ENCODE measurements at regions not wholly inside any gene's neighbourhood (a gene's known extent, or its start where the extent isn't known, plus 50 kb on each side); places are given as distances from the start of the nearest gene placed in this dataset.

GRCh38 chr1:58430421-58431275, 115.9 kb downstream of the OMA1 start:
- no peak for DNase-seq (ENCODE audit: low spot score)
- TF ChIP-seq CTCF (IDR thresholded peaks at IDR 0.05; ENCODE audit: extremely low read depth, missing control alignments): no peak

- no peak for DNase-seq (ENCODE audit: low spot score)
- TF ChIP-seq CTCF (IDR thresholded peaks at IDR 0.05; ENCODE audit: extremely low read depth, missing control alignments): no peak
Observed at GRCh38 chr1:58426918-58427317, 119.6 kb downstream of the OMA1 start.

- DNase-seq (ENCODE audit: low spot score): no peak
- TF ChIP-seq CTCF (IDR thresholded peaks at IDR 0.05; ENCODE audit: extremely low read depth, missing control alignments): no peak
Observed at GRCh38 chr1:58422436-58422835, 124.1 kb downstream of the OMA1 start.

GRCh38 chr1:58418283-58419228, 128.0 kb downstream of the OMA1 start:
- TF ChIP-seq CTCF (IDR thresholded peaks at IDR 0.05; ENCODE audit: extremely low read depth, missing control alignments): no peak

GRCh38 chr1:58412071-58412580, 134.4 kb downstream of the OMA1 start:
- no peak for DNase-seq (ENCODE audit: low spot score)
- TF ChIP-seq CTCF (IDR thresholded peaks at IDR 0.05; ENCODE audit: extremely low read depth, missing control alignments): no peak

More at GRCh38 chr1:58418283-58419228, 128.0 kb downstream of the OMA1 start:
- DNase-seq (ENCODE audit: low spot score): no peak

- TF ChIP-seq CTCF (IDR thresholded peaks at IDR 0.05; ENCODE audit: extremely low read depth, missing control alignments): no peak
- DNase-seq (ENCODE audit: low spot score): no peak
Observed at GRCh38 chr1:58409890-58410289, 136.6 kb downstream of the OMA1 start.
